ENCODE measurements at regions not wholly inside any gene's neighbourhood (a gene's known extent, or its start where the extent isn't known, plus 50 kb on each side); places are given as distances from the start of the nearest gene placed in this dataset.

GRCh38 chr18:46261799-46262198 lies 157.6 kb downstream of the HAUS1 start:
- DNase-seq (ENCODE audit: low read depth): no peak
- H3K4me3 ChIP-seq (ENCODE audit: low read depth, low read length): no peak overlapping the region

- DNase-seq (ENCODE audit: low read depth): no peak
- H3K4me3 ChIP-seq (ENCODE audit: low read depth, low read length): no peak overlapping the region
These were observed 158.7 kb downstream of the HAUS1 start for GRCh38 chr18:46262856-46263255.

- no peak overlapping the region for H3K4me3 ChIP-seq (ENCODE audit: low read depth, low read length)
- no peak for DNase-seq (ENCODE audit: low read depth)
These were observed 160.1 kb downstream of the HAUS1 start for GRCh38 chr18:46264255-46264654.

GRCh38 chr18:46265196-46266156 lies 161.3 kb downstream of the HAUS1 start:
- no peak for DNase-seq (ENCODE audit: low read depth)
- H3K4me3 ChIP-seq (ENCODE audit: low read depth, low read length): no peak overlapping the region

- H3K4me3 ChIP-seq (ENCODE audit: low read depth, low read length): no peak overlapping the region
- DNase-seq (ENCODE audit: low read depth): no peak
These were observed 162.3 kb downstream of the HAUS1 start for GRCh38 chr18:46266473-46266872.

GRCh38 chr18:46268671-46269070 lies 164.5 kb downstream of the HAUS1 start:
- H3K4me3 ChIP-seq (ENCODE audit: low read depth, low read length): no peak overlapping the region
- no peak for DNase-seq (ENCODE audit: low read depth)

- no peak overlapping the region for H3K4me3 ChIP-seq (ENCODE audit: low read depth, low read length)
- no peak for DNase-seq (ENCODE audit: low read depth)
These were observed 165.1 kb downstream of the HAUS1 start for GRCh38 chr18:46269275-46269674.

- no peak for DNase-seq (ENCODE audit: low read depth)
- no peak overlapping the region for H3K4me3 ChIP-seq (ENCODE audit: low read depth, low read length)
These were observed 167.3 kb downstream of the HAUS1 start for GRCh38 chr18:46271488-46271887.

GRCh38 chr18:46273861-46274260 lies 169.7 kb downstream of the HAUS1 start:
- no peak overlapping the region for H3K4me3 ChIP-seq (ENCODE audit: low read depth, low read length)

GRCh38 chr18:46274266-46274665 lies 170.1 kb downstream of the HAUS1 start:
- H3K4me3 ChIP-seq (ENCODE audit: low read depth, low read length): no peak overlapping the region
- DNase-seq (ENCODE audit: low read depth): no peak

More at GRCh38 chr18:46273861-46274260, 169.7 kb downstream of the HAUS1 start:
- no peak for DNase-seq (ENCODE audit: low read depth)

GRCh38 chr18:46275370-46275769 lies 171.2 kb downstream of the HAUS1 start:
- no peak overlapping the region for H3K4me3 ChIP-seq (ENCODE audit: low read depth, low read length)
- DNase-seq (ENCODE audit: low read depth): no peak

- H3K4me3 ChIP-seq (ENCODE audit: low read depth, low read length): no peak overlapping the region
- no peak for DNase-seq (ENCODE audit: low read depth)
These were observed 172.6 kb downstream of the HAUS1 start for GRCh38 chr18:46276748-46277147.

- DNase-seq (ENCODE audit: low read depth): peak; percentile 52
- no peak overlapping the region for H3K4me3 ChIP-seq (ENCODE audit: low read depth, low read length)
These were observed 174.6 kb downstream of the HAUS1 start for GRCh38 chr18:46278481-46279465.

- no peak overlapping the region for H3K4me3 ChIP-seq (ENCODE audit: low read depth, low read length)
- no peak for DNase-seq (ENCODE audit: low read depth)
These were observed 175.5 kb downstream of the HAUS1 start for GRCh38 chr18:46279673-46280072.

- H3K4me3 ChIP-seq (ENCODE audit: low read depth, low read length): no peak overlapping the region
- DNase-seq (ENCODE audit: low read depth): peak; percentile 36
These were observed 177.3 kb downstream of the HAUS1 start for GRCh38 chr18:46281185-46282176.

GRCh38 chr18:46282177-46282570 lies 178.0 kb downstream of the HAUS1 start:
- H3K4me3 ChIP-seq (ENCODE audit: low read depth, low read length): no peak overlapping the region
- no peak for DNase-seq (ENCODE audit: low read depth)

- no peak for DNase-seq (ENCODE audit: low read depth)
- H3K4me3 ChIP-seq (ENCODE audit: low read depth, low read length): no peak overlapping the region
These were observed 178.5 kb downstream of the HAUS1 start for GRCh38 chr18:46282646-46283045.

- no peak for DNase-seq (ENCODE audit: low read depth)
- no peak overlapping the region for H3K4me3 ChIP-seq (ENCODE audit: low read depth, low read length)
These were observed 179.1 kb downstream of the HAUS1 start for GRCh38 chr18:46283268-46283667.

GRCh38 chr18:46283895-46284295 lies 179.7 kb downstream of the HAUS1 start:
- no peak for DNase-seq (ENCODE audit: low read depth)
- no peak overlapping the region for H3K4me3 ChIP-seq (ENCODE audit: low read depth, low read length)

Measured in skeletal muscle cell (primary cell).